DMS114 treated with DMSO at 0.1 percent for 48 hours (cell line): ENCODE measurements at regions not wholly inside any gene's neighbourhood (a gene's known extent, or its start where the extent isn't known, plus 50 kb on each side); places are given as distances from the start of the nearest gene placed in this dataset.

Experiments used
- DNase-seq: peaks from one replicate; lab custom pipeline; 2025; ENCODE audit not compliant: unreplicated experiment; lab: John Stamatoyannopoulos, UW

- no peak for DNase-seq
Measured at GRCh38 chr1:29991815-29992214, 731.6 kb downstream of the MATN1 start.

GRCh38 chr1:29991025-29991424 is 732.4 kb downstream of the MATN1 start:
- DNase-seq: no peak

- no peak for DNase-seq
Measured at GRCh38 chr1:29990304-29990703, 733.1 kb downstream of the MATN1 start.

GRCh38 chr1:29986986-29987385 is 736.4 kb downstream of the MATN1 start:
- DNase-seq: no peak

GRCh38 chr1:29985606-29985945 is 737.8 kb downstream of the MATN1 start:
- DNase-seq: no peak

- DNase-seq: no peak
Measured at GRCh38 chr1:29984862-29985605, 738.4 kb downstream of the MATN1 start.

- no peak for DNase-seq
Measured at GRCh38 chr1:29984166-29984861, 739.1 kb downstream of the MATN1 start.

- DNase-seq: no peak
Measured at GRCh38 chr1:29983321-29983720, 740.1 kb downstream of the MATN1 start.

- DNase-seq: no peak
Measured at GRCh38 chr1:29981586-29982239, 741.7 kb downstream of the MATN1 start.

GRCh38 chr1:29977550-29977949 is 741.2 kb downstream of the PTPRU start:
- DNase-seq: no peak

GRCh38 chr1:29975036-29975694 is 738.8 kb downstream of the PTPRU start:
- no peak for DNase-seq

GRCh38 chr1:29974316-29974724 is 738.0 kb downstream of the PTPRU start:
- no peak for DNase-seq

- DNase-seq: no peak
Measured at GRCh38 chr1:29973406-29973805, 737.1 kb downstream of the PTPRU start.

- DNase-seq: no peak
Measured at GRCh38 chr1:29972421-29973053, 736.2 kb downstream of the PTPRU start.

GRCh38 chr1:29971703-29972102 is 735.4 kb downstream of the PTPRU start:
- no peak for DNase-seq

- DNase-seq: no peak
Measured at GRCh38 chr1:29970747-29971325, 734.5 kb downstream of the PTPRU start.

- DNase-seq: no peak
Measured at GRCh38 chr1:29969576-29969975, 733.3 kb downstream of the PTPRU start.

- DNase-seq: no peak
Measured at GRCh38 chr1:29967261-29967660, 730.9 kb downstream of the PTPRU start.

- no peak for DNase-seq
Measured at GRCh38 chr1:29966526-29967045, 730.3 kb downstream of the PTPRU start.

GRCh38 chr1:29964718-29965533 is 728.6 kb downstream of the PTPRU start:
- DNase-seq: no peak
